OCI-LY7 (cell line): ENCODE measurements at regions not wholly inside any gene's neighbourhood (a gene's known extent, or its start where the extent isn't known, plus 50 kb on each side); places are given as distances from the start of the nearest gene placed in this dataset.

Experiments used
- CTCF ChIP-seq: fragments of 200-600 bp; sonication (generic); conservative IDR thresholded peaks from 2 replicates; pipeline ENCODE4 v1.5.1; 2014; ENCODE audit warnings: mild to moderate bottlenecking, antibody characterized with exemption, low read length, moderate library complexity, mixed read lengths
- EZH2phosphoT487 ChIP-seq: fragments of 200-600 bp; sonication (generic); IDR thresholded peaks from 2 replicates; pipeline ENCODE4 v1.6.1; 2018; ENCODE audit warnings: low read depth, borderline replicate concordance, mild to moderate bottlenecking, mixed run types, antibody characterized with exemption, low read length, moderate library complexity, mixed read lengths

- no peak for TF ChIP-seq CTCF
- TF ChIP-seq EZH2phosphoT487 = no peak
These were observed 160.2 kb upstream of the NCK2 start for GRCh38 chr2:105584435-105585010.
